Naive thymus-derived CD4-positive, alpha-beta T cell (primary cell): ENCODE measurements at regions not wholly inside any gene's neighbourhood (a gene's known extent, or its start where the extent isn't known, plus 50 kb on each side); places are given as distances from the start of the nearest gene placed in this dataset.
"Not testable (repeated sequence)": the region's sequence is repeated elsewhere in the genome, so short reads cannot be mapped to it uniquely, and the experiment has no call there.

Experiments
- ATAC-seq: fragments of 150-1000 bp; cut with Tn5 transposase; 2 replicates; pipeline ENCODE4 v1.10.0; 2021; ENCODE audit warnings: mild to moderate bottlenecking, moderate library complexity
- CTCF ChIA-PET: fragments of 350-600 bp; sonication (Branson Sonifier 250); formaldehyde crosslinking; loops from one replicate; lab custom pipeline; 2021; ENCODE audit warnings: antibody characterized with exemption; lab: Charles Lee
- POLR2A ChIA-PET: fragments of 350-600 bp; sonication (Branson Sonifier 250); formaldehyde crosslinking; loops from one replicate; lab custom pipeline; 2021; ENCODE audit warnings: antibody characterized with exemption, inconsistent platforms; lab: Charles Lee
- DNase-seq, 9 donors: peaks; one replicate each; pipeline versions ENCODE4 v3.0.0 to v3.0.0-alpha.2; 2020 to 2022; ENCODE audit warnings: mixed read lengths in 1 of 9
- H3K27ac ChIP-seq: one replicate; pipeline ENCODE4 v1.7.0; 2013; ENCODE audit warnings: mild to moderate bottlenecking, low read depth, low read length, moderate library complexity
- H3K27me3 ChIP-seq, 2 donors: one replicate each; pipeline ENCODE4 v1.7.0; 2013; ENCODE audit warnings: low read length in 2 of 2, mild to moderate bottlenecking in 2 of 2, moderate library complexity in 2 of 2; ENCODE audit not compliant: control insufficient read depth in 2 of 2, insufficient read depth in 2 of 2
- H3K36me3 ChIP-seq, 3 experiments: 1 replicate in 2 of 3; 2 replicates in 1 of 3; pipeline ENCODE4 v1.7.0; 2013; ENCODE audit warnings: low read length in 3 of 3, mild to moderate bottlenecking in 3 of 3, moderate library complexity in 1 of 3; ENCODE audit not compliant: insufficient read depth in 3 of 3, control insufficient read depth in 2 of 3
- H3K4me1 ChIP-seq, 2 donors: one replicate each; pipeline ENCODE4 v1.7.0; 2013; ENCODE audit warnings: low read length in 2 of 2, mild to moderate bottlenecking in 2 of 2, moderate library complexity in 1 of 2; ENCODE audit not compliant: control insufficient read depth in 2 of 2, insufficient read depth in 2 of 2
- H3K4me3 ChIP-seq: 2 replicates; pipeline ENCODE4 v1.7.0; 2013; ENCODE audit warnings: mild to moderate bottlenecking, low read length
- H3K9me3 ChIP-seq, 3 experiments: 1 replicate in 2 of 3; 2 replicates in 1 of 3; pipeline ENCODE4 v1.7.0; 2013; ENCODE audit warnings: low read length in 3 of 3; ENCODE audit not compliant: control insufficient read depth in 2 of 3
- H3K27ac Mint-ChIP-seq, 9 donors: one replicate each; pipeline ENCODE4 v1.8.0; 2020 to 2022; ENCODE audit warnings: mixed read lengths in 9 of 9, mild to moderate bottlenecking in 8 of 9, moderate library complexity in 5 of 9, inconsistent platforms in 2 of 9
- H3K27me3 Mint-ChIP-seq, 5 donors: one replicate each; pipeline ENCODE4 v1.8.0; 2021 to 2022; ENCODE audit warnings: mixed read lengths in 5 of 5, mild to moderate bottlenecking in 1 of 5
- H3K36me3 Mint-ChIP-seq, 5 donors: one replicate each; pipeline ENCODE4 v1.8.0; 2020 to 2022; ENCODE audit warnings: mixed read lengths in 5 of 5, mild to moderate bottlenecking in 3 of 5, inconsistent platforms in 1 of 5
- H3K4me1 Mint-ChIP-seq, 7 donors: one replicate each; pipeline ENCODE4 v1.8.0; 2020 to 2022; ENCODE audit warnings: mixed read lengths in 7 of 7, mild to moderate bottlenecking in 3 of 7, inconsistent platforms in 1 of 7
- H3K4me3 Mint-ChIP-seq, 10 donors: one replicate each; pipeline ENCODE4 v1.8.0; 2020 to 2022; ENCODE audit warnings: mild to moderate bottlenecking in 10 of 10, mixed read lengths in 10 of 10, moderate library complexity in 6 of 10, inconsistent platforms in 2 of 10
- H3K9me3 Mint-ChIP-seq, 11 donors: one replicate each; pipeline ENCODE4 v1.8.0; 2020 to 2022; ENCODE audit warnings: mixed read lengths in 11 of 11, mild to moderate bottlenecking in 4 of 11, inconsistent platforms in 1 of 11, moderate library complexity in 1 of 11
- intact Hi-C, 2 donors: fragments of 100-400 bp; cut with micrococcal nuclease; formaldehyde crosslinking; loops; one replicate each; pipeline ENCODE4 v1.15.1; 2023

DNA sequence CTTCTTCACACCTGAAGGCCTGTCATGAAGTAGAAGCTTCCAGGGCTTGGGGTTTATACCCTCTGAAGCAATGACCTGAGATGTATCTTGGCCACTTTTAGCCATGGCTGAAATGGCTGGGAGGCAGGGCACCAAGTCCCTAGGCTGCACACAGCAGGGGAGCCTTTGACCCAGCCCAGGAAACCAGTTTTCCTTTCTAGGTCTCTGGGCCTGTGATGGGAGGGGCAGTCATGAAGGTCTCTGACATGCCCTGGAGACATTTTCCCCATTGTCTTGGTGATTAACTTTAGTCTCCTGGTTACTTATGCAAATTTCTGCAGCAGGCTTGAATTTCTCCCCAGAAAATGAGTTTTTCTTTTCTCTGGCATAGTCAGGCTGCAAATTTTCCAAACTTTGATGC is 511.0 kb upstream of the KLHL4 start:
- no peaks in the 10 kb centered on the region for H3K36me3 ChIP-seq
- ATAC-seq (no peak), DNase-seq (no peak)
- H3K36me3 Mint-ChIP-seq = no peaks in the 10 kb centered on the region
- no peaks in the 10 kb centered on the region for H3K27me3 ChIP-seq
- H3K27ac Mint-ChIP-seq = no peak overlapping the region
- peaks cover 0 to 6% (median 0%) of the 10 kb centered on the region in 11 donors for H3K9me3 Mint-ChIP-seq
- intact Hi-C loops = no loop called here
- H3K4me3 ChIP-seq = no peak overlapping the region
- H3K4me1 Mint-ChIP-seq = no peaks in the 10 kb centered on the region
- H3K4me3 Mint-ChIP-seq = no peak overlapping the region
- ChIA-PET CTCF (no interaction called here), POLR2A (no interaction called here)
- no peaks in the 10 kb centered on the region for H3K27me3 Mint-ChIP-seq
- no peaks in the 10 kb centered on the region for H3K4me1 ChIP-seq
- no peak overlapping the region for H3K27ac ChIP-seq
- H3K9me3 ChIP-seq = no peaks in the 10 kb centered on the region

DNA sequence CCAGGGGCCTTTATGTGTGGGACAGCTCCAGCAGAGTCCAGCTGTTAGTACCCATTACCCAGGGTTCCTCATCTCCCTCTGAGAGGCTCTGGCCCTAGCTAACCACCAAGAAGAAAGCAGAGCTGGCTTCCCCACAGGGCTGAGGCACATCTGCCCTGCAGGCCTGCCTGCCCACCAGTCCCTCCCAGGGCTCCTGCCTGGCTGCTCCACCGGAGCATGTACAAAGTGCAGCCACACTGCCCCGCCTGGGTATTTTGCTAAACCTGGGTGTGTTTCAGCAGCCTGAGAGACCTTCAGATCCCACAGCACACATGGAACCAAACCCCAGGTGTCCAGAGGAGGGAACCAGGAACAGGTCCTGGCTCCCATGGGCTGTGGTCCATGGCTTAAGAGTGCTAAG is 500.4 kb upstream of the KLHL4 start:
- ChIA-PET CTCF (no interaction called here), POLR2A (no interaction called here)
- H3K4me3 ChIP-seq = no peak overlapping the region
- ATAC-seq (no peak), DNase-seq (no peak)
- H3K36me3 Mint-ChIP-seq = no peaks in the 10 kb centered on the region
- no peaks in the 10 kb centered on the region for H3K27me3 Mint-ChIP-seq
- H3K27ac Mint-ChIP-seq = no peak overlapping the region
- H3K9me3 ChIP-seq = no peaks in the 10 kb centered on the region
- H3K27ac ChIP-seq = no peak overlapping the region
- H3K36me3 ChIP-seq = no peaks in the 10 kb centered on the region
- peaks cover 0 to 4% (median 0%) of the 10 kb centered on the region in 11 donors for H3K9me3 Mint-ChIP-seq
- H3K4me1 Mint-ChIP-seq = no peaks in the 10 kb centered on the region
- H3K4me3 Mint-ChIP-seq = no peak overlapping the region
- intact Hi-C loops = no loop called here
- no peaks in the 10 kb centered on the region for H3K27me3 ChIP-seq
- H3K4me1 ChIP-seq = no peaks in the 10 kb centered on the region

- H3K4me1 Mint-ChIP-seq, POLR2A ChIA-PET, H3K27ac Mint-ChIP-seq, DNase-seq, ATAC-seq, H3K27me3 ChIP-seq, H3K27me3 Mint-ChIP-seq, intact Hi-C loops, H3K36me3 ChIP-seq, H3K4me3 ChIP-seq, CTCF ChIA-PET, H3K36me3 Mint-ChIP-seq, H3K27ac ChIP-seq, H3K4me1 ChIP-seq, H3K9me3 ChIP-seq, H3K4me3 Mint-ChIP-seq: not testable (repeated sequence)
- H3K9me3 Mint-ChIP-seq = peaks cover 0 to 10% (median 4%) of the 10 kb centered on the region in 11 donors
Observed at GRCh38 chrX:87033115-87033514, 484.5 kb upstream of the KLHL4 start.

GRCh38 chrX:87045352-87045751 is 472.2 kb upstream of the KLHL4 start:
- peaks cover 0 to 13% (median 4%) of the 10 kb centered on the region in 11 donors for H3K9me3 Mint-ChIP-seq
- H3K9me3 ChIP-seq = no peaks in the 10 kb centered on the region
- ATAC-seq (no peak), DNase-seq (no peak)
- peaks cover 0 to 3% (median 0%) of the 10 kb centered on the region in 5 donors for H3K36me3 Mint-ChIP-seq
- CTCF ChIA-PET = no interaction called here
- no peaks in the 10 kb centered on the region for H3K4me1 Mint-ChIP-seq
- H3K4me3 ChIP-seq = no peak overlapping the region
- H3K27me3 ChIP-seq = no peaks in the 10 kb centered on the region
- no peak overlapping the region for H3K4me3 Mint-ChIP-seq
- no peak overlapping the region for H3K27ac ChIP-seq
- POLR2A ChIA-PET = no interaction called here
- no peak overlapping the region for H3K27ac Mint-ChIP-seq
- no peaks in the 10 kb centered on the region for H3K36me3 ChIP-seq
- no peaks in the 10 kb centered on the region for H3K4me1 ChIP-seq
- no peaks in the 10 kb centered on the region for H3K27me3 Mint-ChIP-seq
- intact Hi-C loops = no loop called here

DNA sequence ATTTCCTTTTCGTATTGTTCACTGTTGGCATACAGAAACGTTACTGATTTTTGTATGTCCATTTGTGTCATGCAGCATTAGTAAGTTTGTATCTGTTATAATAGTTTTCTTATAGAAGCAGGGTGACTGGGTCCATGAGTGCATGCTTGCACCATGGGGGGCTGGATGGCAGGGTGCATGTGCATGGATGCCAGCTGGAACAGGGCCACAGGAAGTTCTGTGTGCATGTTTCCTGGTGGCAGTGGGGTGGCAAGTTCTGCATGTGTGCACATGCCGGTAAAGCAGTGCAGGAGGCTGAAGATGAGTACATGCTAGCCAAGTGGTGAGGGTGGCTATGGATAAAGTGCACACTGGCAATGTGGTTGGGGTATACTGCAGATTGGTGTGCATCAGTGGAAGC is 468.0 kb upstream of the KLHL4 start:
- no peak overlapping the region for H3K27ac ChIP-seq
- Mint-ChIP-seq H3K36me3 (peaks cover 0 to 3% (median 0%) of the 10 kb centered on the region in 5 donors), H3K27ac (no peak overlapping the region), H3K27me3 (no peaks in the 10 kb centered on the region), H3K9me3 (peaks cover 0 to 13% (median 4%) of the 10 kb centered on the region in 11 donors), H3K4me3 (no peak overlapping the region), H3K4me1 (no peaks in the 10 kb centered on the region)
- DNase-seq (no peak), ATAC-seq (no peak)
- H3K9me3 ChIP-seq = no peaks in the 10 kb centered on the region
- no peaks in the 10 kb centered on the region for H3K27me3 ChIP-seq
- no peaks in the 10 kb centered on the region for H3K36me3 ChIP-seq
- ChIA-PET POLR2A (no interaction called here), CTCF (no interaction called here)
- H3K4me3 ChIP-seq = no peak overlapping the region
- H3K4me1 ChIP-seq = no peaks in the 10 kb centered on the region
- intact Hi-C loops = no loop called here

DNA sequence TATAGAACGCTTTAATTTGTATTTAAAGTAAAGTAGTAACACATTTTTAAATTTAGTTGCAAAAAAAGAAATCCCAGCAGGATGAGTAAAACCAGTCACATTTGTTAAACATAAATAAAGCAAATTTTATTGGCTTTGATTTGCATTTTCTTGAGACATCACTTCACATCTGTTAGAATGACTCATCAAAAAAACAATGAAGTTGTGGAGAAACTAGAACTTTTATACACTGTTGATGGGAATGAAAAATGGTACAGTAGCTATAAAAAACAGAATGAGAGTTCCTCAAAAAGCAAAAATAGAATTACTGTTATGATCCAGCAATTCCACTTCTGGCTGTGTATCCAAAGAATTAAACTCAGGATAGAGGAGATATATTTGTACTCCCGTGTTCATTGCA is 454.0 kb upstream of the KLHL4 start:
- CTCF ChIA-PET = no interaction called here
- no peak overlapping the region for H3K27ac Mint-ChIP-seq
- intact Hi-C loops = no loop called here
- H3K9me3 Mint-ChIP-seq = no peaks in the 10 kb centered on the region
- POLR2A ChIA-PET = no interaction called here
- H3K27me3 Mint-ChIP-seq = no peaks in the 10 kb centered on the region
- ATAC-seq (no peak), DNase-seq (no peak)
- H3K27me3 ChIP-seq = no peaks in the 10 kb centered on the region
- no peaks in the 10 kb centered on the region for H3K36me3 ChIP-seq
- no peak overlapping the region for H3K4me3 Mint-ChIP-seq
- peaks cover 0 to 3% (median 0%) of the 10 kb centered on the region in 5 donors for H3K36me3 Mint-ChIP-seq
- no peak overlapping the region for H3K4me3 ChIP-seq
- H3K9me3 ChIP-seq = no peaks in the 10 kb centered on the region
- no peak overlapping the region for H3K27ac ChIP-seq
- H3K4me1 Mint-ChIP-seq = no peaks in the 10 kb centered on the region
- H3K4me1 ChIP-seq = no peaks in the 10 kb centered on the region

- Histone ChIP-seq H3K36me3 (no peaks in the 10 kb centered on the region), H3K4me3 (no peak overlapping the region), H3K9me3 (no peaks in the 10 kb centered on the region), H3K27ac (no peak overlapping the region), H3K27me3 (no peaks in the 10 kb centered on the region), H3K4me1 (no peaks in the 10 kb centered on the region)
- H3K27me3 Mint-ChIP-seq = no peaks in the 10 kb centered on the region
- H3K27ac Mint-ChIP-seq = no peak overlapping the region
- intact Hi-C loops = no loop called here
- ATAC-seq (no peak), DNase-seq (no peak)
- CTCF ChIA-PET = no interaction called here
- POLR2A ChIA-PET = no interaction called here
- no peak overlapping the region for H3K4me3 Mint-ChIP-seq
- peaks cover 0 to 3% (median 0%) of the 10 kb centered on the region in 5 donors for H3K36me3 Mint-ChIP-seq
- H3K9me3 Mint-ChIP-seq = no peaks in the 10 kb centered on the region
- H3K4me1 Mint-ChIP-seq = no peaks in the 10 kb centered on the region
Observed at GRCh38 chrX:87064502-87064901, 453.1 kb upstream of the KLHL4 start.
